Astrocyte (in vitro differentiated cells and primary cell): ENCODE measurements at regions not wholly inside any gene's neighbourhood (a gene's known extent, or its start where the extent isn't known, plus 50 kb on each side); places are given as distances from the start of the nearest gene placed in this dataset.

Experiments
- DNase-seq: peaks from one replicate; pipeline ENCODE4 v3.0.0-alpha.2; 2010; ENCODE audit warnings: low read depth
- FAIRE-seq: peaks from 2 replicates; lab custom pipeline; 2011; peaks lifted over from hg19 to GRCh38; lab: Jason Lieb, UNC
- H2AFZ ChIP-seq: 2 replicates; pipeline ENCODE4 v1.6.0; 2012; ENCODE audit warnings: low read depth, low read length, inconsistent platforms
- H3K27ac ChIP-seq: 2 replicates; pipeline ENCODE4 v1.5.1; 2011; ENCODE audit warnings: low read depth, low read length, inconsistent platforms
- H3K27me3 ChIP-seq: 2 replicates; pipeline ENCODE4 v1.6.0; 2011; ENCODE audit warnings: low read length, inconsistent platforms; ENCODE audit not compliant: insufficient read depth
- H3K36me3 ChIP-seq: 2 replicates; pipeline ENCODE4 v1.5.1; 2011; ENCODE audit warnings: low read length, inconsistent platforms; ENCODE audit not compliant: insufficient read depth
- H3K4me1 ChIP-seq: 2 replicates; pipeline ENCODE4 v1.5.1; 2011; ENCODE audit warnings: low read length, inconsistent platforms; ENCODE audit not compliant: insufficient read depth
- H3K4me2 ChIP-seq: 2 replicates; pipeline ENCODE4 v1.6.0; 2012; ENCODE audit warnings: low read length, inconsistent platforms
- H3K4me3 ChIP-seq: 2 replicates; pipeline ENCODE4 v1.5.1; 2011; ENCODE audit warnings: low read depth, mild to moderate bottlenecking, low read length, inconsistent platforms; ENCODE audit not compliant: insufficient read depth
- H3K79me2 ChIP-seq: 2 replicates; pipeline ENCODE4 v1.6.0; 2012; ENCODE audit warnings: mild to moderate bottlenecking, low read length, inconsistent platforms; ENCODE audit not compliant: insufficient read depth
- H3K9ac ChIP-seq: 2 replicates; pipeline ENCODE4 v1.6.0; 2012; ENCODE audit warnings: mild to moderate bottlenecking, low read length, inconsistent platforms
- H3K9me3 ChIP-seq: 2 replicates; pipeline ENCODE4 v1.5.1; 2012; ENCODE audit warnings: low read depth, mild to moderate bottlenecking, low read length, inconsistent platforms; ENCODE audit not compliant: insufficient read depth
- H4K20me1 ChIP-seq: 2 replicates; pipeline ENCODE4 v1.6.0; 2012; ENCODE audit warnings: low read length, inconsistent platforms; ENCODE audit not compliant: insufficient read depth
- H3K27ac Mint-ChIP-seq: one replicate; pipeline ENCODE4 v1.8.0; 2021; ENCODE audit warnings: mild to moderate bottlenecking, mixed read lengths; ENCODE audit not compliant: unreplicated experiment
- H3K27me3 Mint-ChIP-seq: one replicate; pipeline ENCODE4 v1.8.0; 2021; ENCODE audit warnings: low read depth, mixed read lengths; ENCODE audit not compliant: unreplicated experiment
- H3K36me3 Mint-ChIP-seq: one replicate; pipeline ENCODE4 v1.8.0; 2021; ENCODE audit warnings: low read depth, mixed read lengths; ENCODE audit not compliant: unreplicated experiment
- H3K4me1 Mint-ChIP-seq: one replicate; pipeline ENCODE4 v1.8.0; 2021; ENCODE audit warnings: low read depth, mixed read lengths; ENCODE audit not compliant: unreplicated experiment
- H3K4me3 Mint-ChIP-seq: one replicate; pipeline ENCODE4 v1.8.0; 2021; ENCODE audit warnings: mild to moderate bottlenecking, moderate library complexity, mixed read lengths; ENCODE audit not compliant: unreplicated experiment
- H3K9me3 Mint-ChIP-seq: one replicate; pipeline ENCODE4 v1.8.0; 2021; ENCODE audit warnings: mild to moderate bottlenecking, mixed read lengths; ENCODE audit not compliant: unreplicated experiment
- EZH2 ChIP-seq: IDR thresholded peaks from 2 replicates; pipeline ENCODE4 v1.6.1; 2012; ENCODE audit warnings: mild to moderate bottlenecking, low read length, inconsistent platforms; ENCODE audit not compliant: insufficient read depth
- TF ChIP-seq, protein P1 (sequence below): IDR thresholded peaks from 2 replicates; pipeline ENCODE4 v1.5.1; 2011; ENCODE audit warnings: low read depth, mild to moderate bottlenecking, inconsistent platforms, low read length, moderate library complexity; ENCODE audit not compliant: insufficient read depth

DNA sequence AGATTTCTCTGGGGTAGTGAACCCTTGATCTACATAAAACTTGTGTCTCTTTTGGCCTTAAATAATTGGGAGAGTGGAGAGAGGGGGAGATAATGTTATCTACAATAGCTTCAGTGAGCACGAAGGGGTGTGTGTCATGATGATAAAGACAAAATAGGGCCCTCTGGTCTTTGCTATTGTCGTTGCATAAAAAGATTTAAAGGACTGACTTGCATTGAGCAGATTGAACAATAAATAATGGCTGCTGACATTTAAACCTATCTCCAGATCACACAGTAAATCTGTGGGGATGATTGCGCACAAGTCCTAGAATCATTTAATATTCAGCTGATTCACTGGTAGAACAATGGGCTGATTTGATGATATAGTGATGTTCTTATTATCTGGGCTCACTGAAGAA lies 71.3 kb upstream of the GAP43 start:
- FAIRE-seq (no peak), DNase-seq (no peak)
- Mint-ChIP-seq H3K4me3 (no peak overlapping the region), H3K36me3 (no peaks in the 10 kb centered on the region), H3K27me3 (no peaks in the 10 kb centered on the region), H3K9me3 (no peaks in the 10 kb centered on the region), H3K27ac (no peak overlapping the region), H3K4me1 (no peaks in the 10 kb centered on the region)
- H3K9me3 ChIP-seq, result no peaks in the 10 kb centered on the region
- TF ChIP-seq, protein P1, sequence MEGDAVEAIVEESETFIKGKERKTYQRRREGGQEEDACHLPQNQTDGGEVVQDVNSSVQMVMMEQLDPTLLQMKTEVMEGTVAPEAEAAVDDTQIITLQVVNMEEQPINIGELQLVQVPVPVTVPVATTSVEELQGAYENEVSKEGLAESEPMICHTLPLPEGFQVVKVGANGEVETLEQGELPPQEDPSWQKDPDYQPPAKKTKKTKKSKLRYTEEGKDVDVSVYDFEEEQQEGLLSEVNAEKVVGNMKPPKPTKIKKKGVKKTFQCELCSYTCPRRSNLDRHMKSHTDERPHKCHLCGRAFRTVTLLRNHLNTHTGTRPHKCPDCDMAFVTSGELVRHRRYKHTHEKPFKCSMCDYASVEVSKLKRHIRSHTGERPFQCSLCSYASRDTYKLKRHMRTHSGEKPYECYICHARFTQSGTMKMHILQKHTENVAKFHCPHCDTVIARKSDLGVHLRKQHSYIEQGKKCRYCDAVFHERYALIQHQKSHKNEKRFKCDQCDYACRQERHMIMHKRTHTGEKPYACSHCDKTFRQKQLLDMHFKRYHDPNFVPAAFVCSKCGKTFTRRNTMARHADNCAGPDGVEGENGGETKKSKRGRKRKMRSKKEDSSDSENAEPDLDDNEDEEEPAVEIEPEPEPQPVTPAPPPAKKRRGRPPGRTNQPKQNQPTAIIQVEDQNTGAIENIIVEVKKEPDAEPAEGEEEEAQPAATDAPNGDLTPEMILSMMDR, result no peak
- no peak for TF ChIP-seq EZH2
- no peak overlapping the region for H3K9ac ChIP-seq
- H3K4me1 ChIP-seq, result no peaks in the 10 kb centered on the region
- H2AFZ ChIP-seq, result no peak overlapping the region
- H3K4me2 ChIP-seq, result no peak overlapping the region
- no peaks in the 10 kb centered on the region for H3K27me3 ChIP-seq
- no peak overlapping the region for H3K27ac ChIP-seq
- H4K20me1 ChIP-seq, result no peaks in the 10 kb centered on the region
- no peaks in the 10 kb centered on the region for H3K79me2 ChIP-seq
- no peaks in the 10 kb centered on the region for H3K36me3 ChIP-seq
- H3K4me3 ChIP-seq, result no peak overlapping the region

DNA sequence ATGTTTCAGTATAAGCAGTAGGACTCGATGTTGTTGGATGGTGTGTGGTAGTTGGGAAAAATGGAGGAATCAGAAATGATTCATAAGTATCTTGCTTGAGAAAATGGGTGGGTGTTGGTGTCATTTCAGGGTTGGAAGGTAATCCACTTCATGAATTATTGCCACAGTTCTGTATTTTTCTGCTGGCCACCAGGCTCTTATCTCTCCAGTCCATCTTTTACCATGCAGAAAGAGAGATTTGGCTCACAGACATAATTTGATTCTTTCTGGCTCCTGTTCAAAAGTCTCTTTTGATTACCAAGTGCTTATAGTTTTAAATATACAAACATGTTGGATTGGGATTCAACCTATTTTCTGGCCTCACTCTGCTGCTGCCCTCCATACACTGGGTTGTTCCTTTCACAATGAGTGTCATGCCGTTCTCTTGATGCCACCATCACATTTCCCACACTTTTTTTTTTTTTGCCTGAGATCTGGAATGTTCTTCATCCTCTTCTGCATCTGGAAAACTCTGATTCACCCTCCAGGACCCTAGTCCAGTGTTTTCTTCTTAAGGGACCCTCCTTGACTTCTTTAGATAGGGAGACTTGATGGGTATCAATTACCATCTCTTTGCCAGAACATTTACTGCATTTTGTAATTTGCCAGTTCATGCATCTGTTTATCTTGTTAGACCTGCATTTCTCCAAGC lies 69.4 kb upstream of the GAP43 start:
- Mint-ChIP-seq H3K27ac (no peak overlapping the region), H3K36me3 (no peaks in the 10 kb centered on the region), H3K4me1 (no peaks in the 10 kb centered on the region), H3K9me3 (no peaks in the 10 kb centered on the region), H3K27me3 (no peaks in the 10 kb centered on the region), H3K4me3 (no peak overlapping the region)
- H3K9ac ChIP-seq, result no peak overlapping the region
- H3K79me2 ChIP-seq, result no peaks in the 10 kb centered on the region
- TF ChIP-seq EZH2, result no peak
- TF ChIP-seq, protein P1, result no peak
- H3K27me3 ChIP-seq, result no peaks in the 10 kb centered on the region
- no peaks in the 10 kb centered on the region for H3K9me3 ChIP-seq
- FAIRE-seq (no peak), DNase-seq (no peak)
- no peak overlapping the region for H3K4me2 ChIP-seq
- no peak overlapping the region for H3K27ac ChIP-seq
- no peaks in the 10 kb centered on the region for H3K4me1 ChIP-seq
- no peak overlapping the region for H3K4me3 ChIP-seq
- no peaks in the 10 kb centered on the region for H4K20me1 ChIP-seq
- no peak overlapping the region for H2AFZ ChIP-seq
- no peaks in the 10 kb centered on the region for H3K36me3 ChIP-seq

DNA sequence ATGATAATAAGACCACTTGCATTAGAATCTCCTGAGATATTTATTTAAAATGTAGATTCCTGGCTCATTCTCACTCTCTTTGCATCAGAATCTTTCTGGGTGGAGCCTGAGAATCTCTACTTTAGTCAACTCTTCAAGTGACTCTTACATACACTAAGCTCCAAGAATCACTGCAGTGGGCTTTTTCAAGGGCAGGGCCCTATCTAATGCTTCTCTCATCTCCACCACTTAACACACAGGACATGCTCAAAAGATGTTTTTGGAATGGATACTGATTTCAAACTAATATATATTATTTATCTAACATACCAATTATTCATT lies 68.9 kb upstream of the GAP43 start:
- H3K4me2 ChIP-seq, result no peak overlapping the region
- no peak overlapping the region for H3K27ac ChIP-seq
- DNase-seq (no peak), FAIRE-seq (no peak)
- TF ChIP-seq, protein P1, result no peak
- H3K9me3 Mint-ChIP-seq, result no peaks in the 10 kb centered on the region
- no peak overlapping the region for H3K27ac Mint-ChIP-seq
- H3K4me1 Mint-ChIP-seq, result no peaks in the 10 kb centered on the region
- no peak overlapping the region for H3K4me3 Mint-ChIP-seq
- no peak overlapping the region for H2AFZ ChIP-seq
- no peaks in the 10 kb centered on the region for H3K79me2 ChIP-seq
- H3K36me3 Mint-ChIP-seq, result no peaks in the 10 kb centered on the region
- no peaks in the 10 kb centered on the region for H3K36me3 ChIP-seq
- no peaks in the 10 kb centered on the region for H3K27me3 ChIP-seq
- H3K4me1 ChIP-seq, result no peaks in the 10 kb centered on the region
- no peak overlapping the region for H3K9ac ChIP-seq
- no peaks in the 10 kb centered on the region for H3K27me3 Mint-ChIP-seq
- H3K4me3 ChIP-seq, result no peak overlapping the region
- no peaks in the 10 kb centered on the region for H4K20me1 ChIP-seq
- H3K9me3 ChIP-seq, result no peaks in the 10 kb centered on the region
